GM12865 (cell line): ENCODE measurements at regions not wholly inside any gene's neighbourhood (a gene's known extent, or its start where the extent isn't known, plus 50 kb on each side); places are given as distances from the start of the nearest gene placed in this dataset.

Source experiments
- DNase-seq: peaks from one replicate; pipeline ENCODE4 v3.0.0; 2010; ENCODE audit warnings: low read depth
- H3K4me3 ChIP-seq: 2 replicates; pipeline ENCODE4 v1.5.1; 2011; ENCODE audit warnings: mild to moderate bottlenecking, low read depth, low read length, control low read depth
- TF ChIP-seq, protein P1 (sequence below): IDR thresholded peaks from 2 replicates; pipeline ENCODE4 v1.5.1; 2011; ENCODE audit warnings: low read length, control low read depth, low read depth, inconsistent platforms; ENCODE audit not compliant: insufficient read depth; ENCODE audit errors: missing control alignments

DNA sequence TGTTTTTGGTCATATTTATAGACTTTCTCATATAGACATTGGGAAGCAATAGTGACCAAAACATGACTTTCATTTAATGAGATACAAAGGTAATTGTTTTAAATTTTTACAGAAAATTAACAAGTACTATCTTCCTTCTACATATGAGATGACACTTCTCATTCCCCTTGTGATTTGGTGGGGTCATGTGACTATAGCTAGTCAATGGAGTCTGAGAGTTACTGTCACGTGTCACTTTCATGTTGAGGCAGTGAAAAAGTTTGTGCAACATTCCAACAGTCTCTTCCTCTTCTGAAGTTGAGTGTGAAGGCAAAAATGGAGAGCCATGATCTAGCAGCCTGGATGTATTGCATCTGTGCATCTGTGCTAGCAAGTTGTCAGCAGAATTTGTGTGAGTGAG, 618.3 kb upstream of the LRRC4C start:
- TF ChIP-seq, protein P1, sequence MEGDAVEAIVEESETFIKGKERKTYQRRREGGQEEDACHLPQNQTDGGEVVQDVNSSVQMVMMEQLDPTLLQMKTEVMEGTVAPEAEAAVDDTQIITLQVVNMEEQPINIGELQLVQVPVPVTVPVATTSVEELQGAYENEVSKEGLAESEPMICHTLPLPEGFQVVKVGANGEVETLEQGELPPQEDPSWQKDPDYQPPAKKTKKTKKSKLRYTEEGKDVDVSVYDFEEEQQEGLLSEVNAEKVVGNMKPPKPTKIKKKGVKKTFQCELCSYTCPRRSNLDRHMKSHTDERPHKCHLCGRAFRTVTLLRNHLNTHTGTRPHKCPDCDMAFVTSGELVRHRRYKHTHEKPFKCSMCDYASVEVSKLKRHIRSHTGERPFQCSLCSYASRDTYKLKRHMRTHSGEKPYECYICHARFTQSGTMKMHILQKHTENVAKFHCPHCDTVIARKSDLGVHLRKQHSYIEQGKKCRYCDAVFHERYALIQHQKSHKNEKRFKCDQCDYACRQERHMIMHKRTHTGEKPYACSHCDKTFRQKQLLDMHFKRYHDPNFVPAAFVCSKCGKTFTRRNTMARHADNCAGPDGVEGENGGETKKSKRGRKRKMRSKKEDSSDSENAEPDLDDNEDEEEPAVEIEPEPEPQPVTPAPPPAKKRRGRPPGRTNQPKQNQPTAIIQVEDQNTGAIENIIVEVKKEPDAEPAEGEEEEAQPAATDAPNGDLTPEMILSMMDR: no peak
- DNase-seq: no peak
- H3K4me3 ChIP-seq: no peak overlapping the region

DNA sequence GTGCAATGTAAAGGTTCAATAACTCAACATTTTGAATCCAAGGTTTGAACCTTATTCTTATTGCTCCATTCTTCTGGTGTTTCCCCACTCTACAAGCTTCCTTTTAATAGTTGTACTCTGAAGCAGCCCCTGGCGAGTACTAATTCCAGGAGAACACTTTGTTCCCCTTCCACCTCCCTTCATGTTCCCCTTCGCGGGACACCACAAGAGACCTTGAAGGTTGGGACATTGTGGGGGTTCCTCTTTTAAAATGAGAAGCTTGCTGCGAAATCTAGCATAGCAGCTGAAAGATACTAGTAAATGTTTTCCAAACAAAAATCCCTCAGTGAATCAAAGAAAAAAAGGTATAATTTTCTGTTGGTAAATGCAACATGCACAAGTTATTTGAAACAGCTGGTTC, 626.3 kb upstream of the LRRC4C start:
- no peak for DNase-seq
- H3K4me3 ChIP-seq: no peak overlapping the region
- TF ChIP-seq, protein P1: no peak

- no peak overlapping the region for H3K4me3 ChIP-seq
- TF ChIP-seq, protein P1: no peak
- no peak for DNase-seq
These were observed 634.1 kb upstream of the LRRC4C start for GRCh38 chr11:42093541-42093940.

DNA sequence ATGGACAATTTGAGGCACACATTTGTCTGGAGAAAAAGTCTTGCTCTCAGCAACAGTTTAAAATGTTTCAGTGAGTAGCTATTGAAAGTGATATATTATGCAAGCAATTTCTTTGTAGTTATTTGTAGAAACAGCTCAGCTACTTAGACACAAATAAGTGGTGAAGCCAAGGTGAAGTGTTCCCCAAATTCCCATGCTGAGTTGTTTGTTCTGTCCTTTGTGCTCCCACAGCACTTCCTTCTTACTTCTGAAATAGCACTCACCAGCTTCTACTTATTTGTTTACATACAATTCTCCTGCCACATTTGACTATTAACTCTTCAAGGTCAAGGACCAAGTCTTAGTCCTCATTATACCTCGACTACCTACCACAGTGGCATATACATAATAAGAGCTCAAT, 638.6 kb upstream of the LRRC4C start:
- DNase-seq: no peak
- TF ChIP-seq, protein P1: no peak
- no peak overlapping the region for H3K4me3 ChIP-seq

- TF ChIP-seq, protein P1: no peak
- DNase-seq: no peak
- no peak overlapping the region for H3K4me3 ChIP-seq
These were observed 653.4 kb upstream of the LRRC4C start for GRCh38 chr11:42112866-42113265.

- DNase-seq: no peak
- TF ChIP-seq, protein P1: no peak
- no peak overlapping the region for H3K4me3 ChIP-seq
These were observed 655.5 kb upstream of the LRRC4C start for GRCh38 chr11:42114927-42115326.

DNA sequence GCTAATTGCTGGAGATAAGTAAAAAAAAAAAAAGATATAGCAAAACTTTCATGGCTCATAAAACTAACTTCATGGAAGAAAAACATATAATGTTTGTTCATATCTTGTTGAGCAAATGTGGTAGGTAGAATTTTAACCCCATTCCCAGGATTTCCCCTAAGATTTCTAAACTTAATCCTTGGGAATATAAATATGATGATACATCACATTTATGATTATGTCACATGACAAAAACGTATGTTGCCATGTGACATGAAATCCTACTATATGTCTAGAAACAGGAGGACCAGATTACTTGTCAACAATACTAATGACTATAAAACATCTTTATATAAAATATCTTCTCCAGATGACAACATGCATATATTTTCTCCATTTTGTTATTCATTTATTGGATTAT, 679.0 kb upstream of the LRRC4C start:
- no peak for DNase-seq
- TF ChIP-seq, protein P1: no peak

More for the DNA sequence above, 679.0 kb upstream of the LRRC4C start:
- H3K4me3 ChIP-seq: no peak overlapping the region
